Cardiac septum (tissue), 1 donor: ENCODE measurements at regions not wholly inside any gene's neighbourhood (a gene's known extent, or its start where the extent isn't known, plus 50 kb on each side); places are given as distances from the start of the nearest gene placed in this dataset.
"Not testable (repeated sequence)": the region's sequence is repeated elsewhere in the genome, so short reads cannot be mapped to it uniquely, and the experiment has no call there.

Experiments used
- DNase-seq: peaks from one replicate; pipeline ENCODE4 v3.0.0-alpha.2; 2020; ENCODE audit warnings: low spot score
- intact Hi-C: fragments of 100-400 bp; cut with DNase I; formaldehyde crosslinking; loops from one replicate; pipeline ENCODE4 v1.14.0; 2022
- donor health status: DM: no; HTN: no; CAD: no.

DNA sequence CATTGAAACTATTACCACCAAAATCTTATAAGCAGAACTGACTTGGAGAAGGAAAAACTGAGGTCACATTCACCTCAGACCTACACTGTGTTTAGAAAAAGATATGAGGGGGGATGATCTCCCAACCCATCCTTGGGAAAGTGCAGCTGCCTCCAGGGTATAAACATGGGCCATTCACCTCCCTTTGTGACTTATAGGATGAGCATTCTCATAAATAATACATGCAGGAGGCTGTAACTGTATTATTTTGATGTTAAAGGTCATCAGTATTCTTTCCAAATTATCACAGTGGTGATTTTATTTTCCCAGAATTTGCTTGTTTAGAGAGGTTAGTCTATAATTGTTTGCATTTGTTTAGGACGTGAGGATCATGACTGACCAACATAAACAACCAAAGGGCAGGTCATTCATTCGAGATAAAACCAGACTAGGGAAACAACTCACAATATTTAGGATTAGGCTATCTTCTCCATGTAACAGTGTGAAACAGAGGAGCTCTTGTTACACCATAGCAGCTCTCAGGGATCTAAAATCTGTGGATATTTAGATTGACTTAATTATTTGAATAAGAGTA is 109.2 kb upstream of the NR5A2 start:
- DNase-seq, result no peak
- intact Hi-C loops, result no loop called here

DNA sequence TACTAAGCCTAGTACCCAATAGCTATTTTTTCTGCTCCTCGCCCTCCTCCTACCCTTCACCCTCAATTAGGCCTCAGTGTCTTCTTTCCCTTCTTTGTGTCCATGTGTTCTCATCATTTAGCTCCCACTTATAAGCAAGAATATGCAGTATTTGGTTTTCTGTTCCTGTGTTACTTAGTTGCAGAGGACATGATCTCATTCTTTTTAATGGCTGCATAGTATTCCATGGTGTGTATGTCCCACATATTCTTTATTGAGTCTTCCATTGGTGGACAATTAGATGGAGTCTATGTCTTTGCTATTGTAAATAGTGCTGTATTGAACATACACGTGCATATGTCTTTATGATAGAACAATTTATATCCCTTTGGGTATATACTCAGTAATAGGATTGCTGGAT is 106.9 kb upstream of the NR5A2 start:
- intact Hi-C loops, result no loop called here
- no peak for DNase-seq

DNA sequence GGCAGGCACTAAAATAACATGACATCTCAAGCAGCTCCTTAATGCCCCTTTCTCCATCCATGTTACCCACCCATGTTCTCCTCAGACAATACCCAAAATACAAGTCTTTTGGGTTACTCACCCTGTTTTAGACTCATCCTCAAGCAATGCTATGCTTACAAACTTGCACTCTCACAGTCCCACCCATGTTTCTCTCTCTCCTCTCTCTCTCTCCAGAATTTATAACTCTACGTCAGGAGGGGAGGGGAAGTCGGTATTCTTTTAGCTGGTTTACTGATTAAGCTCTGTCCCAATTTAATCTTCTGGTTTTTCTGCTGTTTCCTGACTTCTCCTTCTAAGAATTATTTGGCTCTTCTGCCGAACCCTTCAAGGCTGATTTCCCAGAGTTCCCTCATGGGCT is 98.0 kb upstream of the NR5A2 start:
- no peak for DNase-seq
- intact Hi-C loops, result no loop called here

- DNase-seq, intact Hi-C loops: not testable (repeated sequence)
Measured at GRCh38 chr1:199930067-199930466, 97.4 kb upstream of the NR5A2 start.

DNA sequence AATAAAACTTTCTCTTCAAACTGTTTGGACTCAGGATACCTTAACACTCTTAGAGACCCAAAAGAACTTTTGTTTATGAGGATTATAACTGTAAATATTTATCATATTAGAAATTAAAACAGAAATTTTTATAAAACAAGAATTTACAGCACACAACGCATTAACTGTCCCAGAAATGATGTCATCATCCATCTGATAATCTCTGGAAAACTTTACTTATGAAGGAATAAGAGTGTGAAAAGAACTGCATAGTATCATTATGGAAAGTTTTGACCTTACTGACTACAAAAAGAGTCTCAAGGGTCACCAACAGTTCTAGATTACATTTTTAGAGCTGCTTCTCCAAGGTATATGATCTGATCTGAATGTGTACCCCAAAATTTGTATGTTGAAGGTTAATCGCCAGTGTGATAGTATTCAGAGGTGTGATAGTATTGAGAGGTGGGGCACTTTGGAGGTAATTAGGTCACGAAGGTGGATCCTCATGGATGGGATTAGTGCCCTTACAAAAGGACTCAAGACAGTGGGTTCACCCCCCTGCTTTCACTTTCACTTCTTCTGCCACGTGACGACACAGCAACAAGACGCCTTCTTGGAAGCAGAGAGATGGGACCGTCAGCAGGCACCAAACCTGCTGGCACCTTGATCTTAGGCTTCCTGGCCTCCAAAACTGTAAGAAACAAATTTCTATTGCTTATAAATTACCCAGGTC is 95.7 kb upstream of the NR5A2 start:
- intact Hi-C loops, result no loop called here
- DNase-seq, result no peak

- DNase-seq, result no peak
- intact Hi-C loops, result no loop called here
Measured at GRCh38 chr1:199932462-199932861, 95.0 kb upstream of the NR5A2 start.

DNA sequence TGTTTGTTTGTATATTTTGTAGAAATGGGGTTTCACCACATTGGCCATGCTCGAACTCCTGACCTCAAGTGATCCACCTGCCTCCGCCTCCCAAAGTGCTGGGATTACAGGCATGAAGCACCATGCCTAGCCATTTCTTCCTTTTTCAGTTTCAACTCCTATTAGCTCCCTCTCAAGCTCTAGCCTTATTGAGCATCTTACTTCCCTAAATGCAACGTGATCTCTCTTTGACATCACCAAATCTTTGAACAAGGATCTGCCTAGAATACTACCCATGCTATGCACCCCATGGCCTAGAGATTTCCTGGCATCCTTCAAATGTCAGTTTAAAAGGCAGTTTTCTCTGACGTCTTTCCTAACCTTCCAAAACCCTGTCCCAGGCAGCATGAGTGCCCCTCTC is 91.1 kb upstream of the NR5A2 start:
- intact Hi-C loops, result no loop called here
- no peak for DNase-seq

- intact Hi-C loops, result no loop called here
- no peak for DNase-seq
Measured at GRCh38 chr1:199937161-199937560, 90.3 kb upstream of the NR5A2 start.

DNA sequence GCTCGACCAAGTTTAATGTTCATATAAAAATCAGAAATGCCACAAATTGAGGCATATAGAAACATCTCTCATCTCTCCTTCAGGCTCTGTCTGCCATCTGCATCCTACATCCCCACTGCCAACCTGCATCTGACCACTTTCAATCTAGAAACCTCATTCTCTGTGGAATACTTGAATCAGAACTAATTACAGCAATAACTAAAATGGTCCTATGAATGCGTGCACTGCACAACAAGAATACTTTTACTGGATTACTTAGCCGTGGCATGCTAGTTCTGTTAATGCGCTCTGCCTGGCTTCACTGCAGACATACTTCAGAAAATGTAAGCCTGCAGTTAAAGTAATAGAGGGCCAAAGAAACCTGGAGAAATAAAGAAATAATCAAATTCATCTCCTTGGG is 89.8 kb upstream of the NR5A2 start:
- DNase-seq, result no peak
- intact Hi-C loops, result no loop called here

DNA sequence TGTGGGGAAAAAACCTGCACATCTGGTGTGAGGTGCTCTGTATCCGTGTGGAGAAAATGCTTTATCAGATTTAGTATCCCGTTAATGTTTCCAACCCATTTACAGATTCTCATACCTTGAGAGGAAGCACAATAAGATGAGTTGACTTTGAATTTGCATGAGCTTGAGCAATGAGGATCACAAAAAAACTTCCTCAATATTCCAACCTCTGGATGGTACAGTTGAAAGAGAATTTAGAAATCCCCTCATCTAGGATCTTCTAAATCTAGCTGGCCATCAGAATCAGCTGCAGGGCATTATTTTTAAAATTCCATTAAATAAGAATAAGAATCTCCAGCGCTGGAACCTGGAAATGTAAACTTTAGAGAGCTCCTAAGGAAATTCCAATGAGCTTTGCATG is 82.5 kb upstream of the NR5A2 start:
- intact Hi-C loops, result no loop called here
- no peak for DNase-seq

DNA sequence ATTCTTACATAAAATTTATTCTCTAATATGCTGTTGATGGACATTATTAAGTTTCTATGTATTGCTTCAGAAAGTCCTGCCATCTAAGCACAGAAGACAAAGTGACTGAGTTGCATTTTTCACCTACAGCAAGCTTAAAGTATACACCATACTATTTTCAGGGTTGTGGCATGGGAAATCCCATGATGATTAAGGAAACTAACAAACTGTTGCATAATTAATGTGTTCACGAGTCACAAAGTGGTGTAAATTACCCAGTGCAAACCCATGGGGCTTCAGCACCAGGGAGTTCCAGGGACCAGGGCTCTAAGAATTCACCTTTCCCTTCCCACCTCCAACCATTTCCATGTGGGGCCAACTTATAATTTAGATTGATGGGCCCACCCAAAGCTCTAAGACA is 81.9 kb upstream of the NR5A2 start:
- DNase-seq, result no peak
- intact Hi-C loops, result no loop called here

GRCh38 chr1:199946305-199947155 is 81.0 kb upstream of the NR5A2 start:
- DNase-seq, result no peak
- intact Hi-C loops, result no loop called here

- intact Hi-C loops, result no loop called here
- no peak for DNase-seq
Measured at GRCh38 chr1:199948587-199949280, 78.8 kb upstream of the NR5A2 start.

DNA sequence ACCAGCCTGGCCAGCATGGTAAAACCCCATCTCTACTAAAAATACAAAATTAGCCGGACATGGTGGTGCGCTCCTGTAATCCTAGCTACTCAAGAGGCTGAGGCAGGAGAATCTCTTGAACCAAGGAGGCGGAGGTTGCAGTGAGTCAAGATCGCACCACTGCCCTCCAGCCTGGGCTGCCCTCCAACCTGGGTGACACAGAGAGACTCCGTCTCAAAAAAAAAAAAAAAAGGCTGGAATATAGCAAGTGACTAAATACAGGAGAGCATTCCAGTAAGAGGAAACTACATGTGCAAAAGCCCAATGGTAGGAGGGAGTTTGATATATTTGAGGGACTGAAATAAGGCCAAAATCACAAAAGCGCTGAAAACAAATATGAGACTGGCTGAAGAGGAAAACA is 76.5 kb upstream of the NR5A2 start:
- intact Hi-C loops, result not testable (repeated sequence)

GRCh38 chr1:199953651-199954050 is 73.9 kb upstream of the NR5A2 start:
- no peak for DNase-seq
- intact Hi-C loops, result no loop called here

More for the DNA sequence above, 76.5 kb upstream of the NR5A2 start:
- DNase-seq, result not testable (repeated sequence)

GRCh38 chr1:199954699-199955098 is 72.8 kb upstream of the NR5A2 start:
- intact Hi-C loops, result no loop called here
- DNase-seq, result no peak

GRCh38 chr1:199955235-199955634 is 72.3 kb upstream of the NR5A2 start:
- no peak for DNase-seq
- intact Hi-C loops, result no loop called here

DNA sequence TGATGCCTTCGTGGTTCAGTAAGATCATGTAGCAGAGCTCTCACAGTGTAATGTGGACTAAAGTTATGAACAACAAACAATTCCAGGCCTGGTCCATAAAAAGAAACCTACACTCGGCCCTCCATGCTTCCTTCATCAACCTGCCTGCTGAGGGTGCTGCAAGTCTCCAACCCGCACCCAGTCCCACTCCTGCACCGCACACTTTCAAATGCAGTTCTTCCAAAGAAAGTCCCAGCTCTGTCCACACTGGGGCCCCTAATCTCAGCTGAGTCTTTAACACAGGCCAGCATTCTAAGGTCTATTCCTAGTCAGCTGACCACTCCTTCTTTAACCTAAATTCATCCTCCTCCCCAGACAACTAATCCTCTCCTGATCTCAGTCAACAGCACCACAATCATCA is 71.5 kb upstream of the NR5A2 start:
- no peak for DNase-seq
- intact Hi-C loops, result no loop called here

GRCh38 chr1:199959033-199959774 is 68.3 kb upstream of the NR5A2 start:
- no peak for DNase-seq
- intact Hi-C loops, result no loop called here

- no peak for DNase-seq
- intact Hi-C loops, result no loop called here
Measured at GRCh38 chr1:199959775-199960110, 67.8 kb upstream of the NR5A2 start.
